ENCODE measurements at regions not wholly inside any gene's neighbourhood (a gene's known extent, or its start where the extent isn't known, plus 50 kb on each side); places are given as distances from the start of the nearest gene placed in this dataset.

DNA sequence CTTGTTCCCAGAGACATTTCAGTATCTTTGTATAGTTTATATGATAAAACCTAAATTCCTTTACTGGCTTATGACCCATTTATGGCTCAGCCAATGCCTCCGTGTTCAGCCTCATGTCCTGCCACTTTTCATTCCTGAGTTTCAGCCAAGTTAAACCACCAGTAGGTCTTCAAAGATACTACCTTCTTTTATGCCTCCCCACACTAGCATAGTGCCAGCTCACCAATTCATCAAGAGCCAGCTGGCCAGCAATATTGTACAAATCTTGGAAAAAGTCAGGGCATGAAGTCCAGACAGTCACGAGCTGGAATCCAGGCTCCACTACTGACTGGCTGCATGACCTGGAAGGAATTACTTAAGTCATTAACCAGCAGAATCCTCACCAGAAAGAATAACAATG, 446.0 kb downstream of the GPATCH2 start:
- ATAC-seq (ENCODE audit: low FRiP score): no peak
- H3K27me3 ChIP-seq (ENCODE audit: control insufficient read depth in 1 of 2, insufficient read depth in 2 of 2, low read length in 1 of 2): no peaks in the 10 kb centered on the region

DNA sequence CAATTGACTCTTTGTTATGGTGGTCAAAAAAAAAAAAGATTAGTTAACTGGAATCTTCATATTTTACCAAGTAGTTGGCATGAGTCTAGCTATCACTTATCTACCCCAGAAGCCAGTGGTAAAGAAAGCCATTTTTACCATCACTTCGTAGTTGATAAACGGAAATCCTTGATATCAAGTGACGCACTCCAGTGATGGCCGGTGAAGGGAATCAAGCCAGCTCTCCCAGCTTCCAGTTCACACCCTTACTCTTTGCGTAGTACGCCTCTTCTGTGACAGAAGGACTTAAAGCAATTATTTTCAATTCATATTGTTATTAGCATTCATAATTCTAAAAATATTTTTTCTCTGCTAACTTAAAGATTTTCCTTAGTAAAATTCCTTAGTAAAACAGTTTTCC, 447.9 kb downstream of the GPATCH2 start:
- ATAC-seq (ENCODE audit: low FRiP score) (no peak), DNase-seq (no peak)
- intact Hi-C loops (cut with DNase I): no loop called here
- H3K4me1 ChIP-seq (ENCODE audit: control insufficient read depth in 1 of 2, insufficient read depth in 2 of 2, low read length in 2 of 2): no peaks in the 10 kb centered on the region
- 85 to 91% methylated on average over 6 of the region's 6 CpGs for WGBS, 2 donors
- no peaks in the 10 kb centered on the region for H3K9me3 ChIP-seq (ENCODE audit: control insufficient read depth, low read length)
- no peak overlapping the region for H3K27ac ChIP-seq (ENCODE audit: low read depth in 1 of 2, low read length in 2 of 2)
- H3K27me3 ChIP-seq (ENCODE audit: control insufficient read depth in 1 of 2, insufficient read depth in 2 of 2, low read length in 1 of 2): no peaks in the 10 kb centered on the region
- H3K4me3 ChIP-seq (ENCODE audit: low read length in 2 of 2): no peak overlapping the region
- no peaks in the 10 kb centered on the region for H3K36me3 ChIP-seq (ENCODE audit: control insufficient read depth in 1 of 2, insufficient read depth in 2 of 2, low read length in 1 of 2)

More for the DNA sequence above, 446.0 kb downstream of the GPATCH2 start:
- no peaks in the 10 kb centered on the region for H3K4me1 ChIP-seq (ENCODE audit: control insufficient read depth in 1 of 2, insufficient read depth in 2 of 2, low read length in 2 of 2)
- H3K4me3 ChIP-seq (ENCODE audit: low read length in 2 of 2): no peak overlapping the region
- no peaks in the 10 kb centered on the region for H3K9me3 ChIP-seq (ENCODE audit: control insufficient read depth, low read length)
- H3K27ac ChIP-seq (ENCODE audit: low read depth in 1 of 2, low read length in 2 of 2): no peak overlapping the region
- DNase-seq: no peak
- H3K36me3 ChIP-seq (ENCODE audit: control insufficient read depth in 1 of 2, insufficient read depth in 2 of 2, low read length in 1 of 2): no peaks in the 10 kb centered on the region
- intact Hi-C loops (cut with DNase I): no loop called here
- 3% methylated on average over 2 of the region's 2 CpGs for WGBS, 2 donors

DNA sequence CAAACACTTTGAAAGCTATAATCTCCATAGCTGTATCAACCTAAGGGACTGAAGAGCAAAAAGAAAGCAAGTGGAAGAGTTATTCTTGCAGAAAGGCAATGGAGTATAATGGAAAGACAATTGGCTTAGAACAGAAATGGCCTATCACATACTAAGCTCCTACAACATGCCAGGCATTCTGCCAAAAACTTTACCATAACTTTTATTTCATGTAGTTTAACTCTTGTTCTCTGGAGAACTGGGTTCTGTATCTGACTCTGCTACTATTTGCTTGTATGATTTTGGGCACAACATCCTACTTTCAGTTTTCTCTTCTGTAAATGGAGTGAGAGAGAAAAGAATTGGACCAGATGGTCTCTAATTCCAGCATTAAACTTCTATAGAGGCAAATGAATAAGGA, 449.1 kb downstream of the GPATCH2 start:
- Histone ChIP-seq H3K36me3 (ENCODE audit: control insufficient read depth in 1 of 2, insufficient read depth in 2 of 2, low read length in 1 of 2) (no peaks in the 10 kb centered on the region), H3K27ac (ENCODE audit: low read depth in 1 of 2, low read length in 2 of 2) (no peak overlapping the region), H3K27me3 (ENCODE audit: control insufficient read depth in 1 of 2, insufficient read depth in 2 of 2, low read length in 1 of 2) (no peaks in the 10 kb centered on the region), H3K4me3 (ENCODE audit: low read length in 2 of 2) (no peak overlapping the region), H3K4me1 (ENCODE audit: control insufficient read depth in 1 of 2, insufficient read depth in 2 of 2, low read length in 2 of 2) (no peaks in the 10 kb centered on the region), H3K9me3 (ENCODE audit: control insufficient read depth, low read length) (no peaks in the 10 kb centered on the region)
- ATAC-seq (ENCODE audit: low FRiP score): no peak
- DNase-seq: no peak
- intact Hi-C loops (cut with DNase I): no loop called here

GRCh38 chr1:217181176-217181746, 449.6 kb downstream of the GPATCH2 start:
- intact Hi-C loops (cut with DNase I): no loop called here
- H3K9me3 ChIP-seq (ENCODE audit: control insufficient read depth, low read length): no peaks in the 10 kb centered on the region

DNA sequence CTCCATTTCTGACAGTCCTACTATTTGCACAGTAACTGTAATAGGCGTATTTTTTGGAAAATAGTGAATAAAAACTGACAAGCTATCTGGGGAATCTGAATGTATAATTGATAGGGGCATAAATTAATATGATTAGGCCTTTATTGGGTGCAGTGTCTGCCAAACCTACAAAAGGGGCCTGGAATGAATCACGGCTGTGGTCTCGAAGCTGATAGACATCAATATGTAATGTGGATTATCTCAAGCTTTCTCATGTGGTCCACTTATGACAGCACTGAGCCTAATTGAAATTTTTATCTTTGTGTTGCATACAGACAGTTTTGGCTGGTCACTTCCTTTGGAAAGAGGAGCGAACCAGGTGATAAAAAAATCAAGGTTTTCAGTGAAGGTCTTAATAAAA, 450.4 kb downstream of the GPATCH2 start:
- DNase-seq (no peak), ATAC-seq (ENCODE audit: low FRiP score) (no peak)
- Histone ChIP-seq H3K9me3 (ENCODE audit: control insufficient read depth, low read length) (no peaks in the 10 kb centered on the region), H3K4me1 (ENCODE audit: control insufficient read depth in 1 of 2, insufficient read depth in 2 of 2, low read length in 2 of 2) (no peaks in the 10 kb centered on the region), H3K36me3 (ENCODE audit: control insufficient read depth in 1 of 2, insufficient read depth in 2 of 2, low read length in 1 of 2) (no peaks in the 10 kb centered on the region), H3K27me3 (ENCODE audit: control insufficient read depth in 1 of 2, insufficient read depth in 2 of 2, low read length in 1 of 2) (no peaks in the 10 kb centered on the region), H3K27ac (ENCODE audit: low read depth in 1 of 2, low read length in 2 of 2) (no peak overlapping the region), H3K4me3 (ENCODE audit: low read length in 2 of 2) (no peak overlapping the region)
- intact Hi-C loops (cut with DNase I): no loop called here
- WGBS, 2 donors: 91 to 92% methylated on average over 4 of the region's 4 CpGs

More at GRCh38 chr1:217181176-217181746, 449.6 kb downstream of the GPATCH2 start:
- WGBS, 2 donors: 59 to 61% methylated on average over 3 of the region's 3 CpGs
- Histone ChIP-seq H3K27ac (ENCODE audit: low read depth in 1 of 2, low read length in 2 of 2) (no peak overlapping the region), H3K4me1 (ENCODE audit: control insufficient read depth in 1 of 2, insufficient read depth in 2 of 2, low read length in 2 of 2) (no peaks in the 10 kb centered on the region), H3K4me3 (ENCODE audit: low read length in 2 of 2) (no peak overlapping the region), H3K36me3 (ENCODE audit: control insufficient read depth in 1 of 2, insufficient read depth in 2 of 2, low read length in 1 of 2) (no peaks in the 10 kb centered on the region), H3K27me3 (ENCODE audit: control insufficient read depth in 1 of 2, insufficient read depth in 2 of 2, low read length in 1 of 2) (no peaks in the 10 kb centered on the region)
- ATAC-seq (ENCODE audit: low FRiP score) (no peak), DNase-seq (no peak)

- Histone ChIP-seq H3K4me3 (ENCODE audit: low read length in 2 of 2) (no peak overlapping the region), H3K36me3 (ENCODE audit: control insufficient read depth in 1 of 2, insufficient read depth in 2 of 2, low read length in 1 of 2) (no peaks in the 10 kb centered on the region), H3K9me3 (ENCODE audit: control insufficient read depth, low read length) (no peaks in the 10 kb centered on the region), H3K4me1 (ENCODE audit: control insufficient read depth in 1 of 2, insufficient read depth in 2 of 2, low read length in 2 of 2) (no peaks in the 10 kb centered on the region), H3K27me3 (ENCODE audit: control insufficient read depth in 1 of 2, insufficient read depth in 2 of 2, low read length in 1 of 2) (no peaks in the 10 kb centered on the region), H3K27ac (ENCODE audit: low read depth in 1 of 2, low read length in 2 of 2) (no peak overlapping the region)
- DNase-seq: no peak
- 90 to 92% methylated on average over 4 of the region's 4 CpGs for WGBS, 2 donors
- intact Hi-C loops (cut with DNase I): no loop called here
- ATAC-seq (ENCODE audit: low FRiP score): no peak
Measured at GRCh38 chr1:217164403-217164802, 441.2 kb upstream of the ESRRG start.

DNA sequence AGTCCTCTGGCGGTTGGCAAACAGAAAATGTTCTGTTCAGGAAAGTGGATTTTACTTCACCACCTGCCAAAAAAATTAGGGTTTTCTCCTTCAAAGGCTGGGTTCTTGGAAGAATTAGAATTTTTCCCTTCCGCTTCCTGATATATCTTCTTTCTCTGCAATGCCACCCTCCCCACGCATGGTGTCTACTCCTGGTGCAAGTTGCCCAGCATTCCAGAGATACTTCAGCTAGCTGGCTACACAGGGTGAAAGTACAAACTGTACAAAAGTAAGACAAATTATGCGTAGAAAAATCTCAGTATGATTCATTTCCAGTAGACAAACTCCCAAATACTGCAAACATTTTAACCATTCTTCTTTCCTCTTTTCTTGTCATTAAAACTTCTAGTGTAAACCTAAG, 430.1 kb upstream of the ESRRG start:
- H3K27me3 ChIP-seq (ENCODE audit: control insufficient read depth in 1 of 2, insufficient read depth in 2 of 2, low read length in 1 of 2): no peaks in the 10 kb centered on the region
- WGBS, 2 donors: 26% methylated on average over 4 of the region's 4 CpGs
- H3K4me3 ChIP-seq (ENCODE audit: low read length in 2 of 2): no peak overlapping the region
- no peaks in the 10 kb centered on the region for H3K36me3 ChIP-seq (ENCODE audit: control insufficient read depth in 1 of 2, insufficient read depth in 2 of 2, low read length in 1 of 2)
- peaks cover 0 to 3% of the 10 kb centered on the region in 2 donors for H3K4me1 ChIP-seq (ENCODE audit: control insufficient read depth in 1 of 2, insufficient read depth in 2 of 2, low read length in 2 of 2)
- H3K9me3 ChIP-seq (ENCODE audit: control insufficient read depth, low read length): no peaks in the 10 kb centered on the region
- DNase-seq (no peak), ATAC-seq (ENCODE audit: low FRiP score) (no peak)
- intact Hi-C loops (cut with DNase I): no loop called here
- no peak overlapping the region for H3K27ac ChIP-seq (ENCODE audit: low read depth in 1 of 2, low read length in 2 of 2)

DNA sequence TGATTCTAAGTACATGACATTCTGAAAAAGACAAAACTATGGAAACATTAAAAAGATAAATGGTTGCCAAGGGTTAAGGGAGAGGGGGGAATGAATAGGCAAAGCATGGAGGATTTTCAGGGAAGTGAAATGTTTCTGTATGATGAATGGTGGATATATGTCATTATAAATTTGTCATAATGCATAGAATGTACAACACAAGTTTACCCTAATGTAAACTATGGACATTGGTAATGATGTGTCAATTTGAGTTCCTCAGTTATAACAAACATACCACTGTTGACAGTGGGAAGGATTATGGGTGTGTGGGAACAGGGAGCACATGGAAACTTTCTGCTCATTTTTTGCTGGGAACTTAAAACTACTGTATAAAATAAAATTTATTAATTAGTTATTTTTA, 427.1 kb upstream of the ESRRG start:
- intact Hi-C loops (cut with DNase I): no loop called here
- H3K27me3 ChIP-seq (ENCODE audit: control insufficient read depth in 1 of 2, insufficient read depth in 2 of 2, low read length in 1 of 2): no peaks in the 10 kb centered on the region
- ATAC-seq (ENCODE audit: low FRiP score) (no peak), DNase-seq (no peak)
- H3K4me1 ChIP-seq (ENCODE audit: control insufficient read depth in 1 of 2, insufficient read depth in 2 of 2, low read length in 2 of 2): peaks cover 0 to 3% of the 10 kb centered on the region in 2 donors
- no peaks in the 10 kb centered on the region for H3K36me3 ChIP-seq (ENCODE audit: control insufficient read depth in 1 of 2, insufficient read depth in 2 of 2, low read length in 1 of 2)
- H3K4me3 ChIP-seq (ENCODE audit: low read length in 2 of 2): no peak overlapping the region
- H3K27ac ChIP-seq (ENCODE audit: low read depth in 1 of 2, low read length in 2 of 2): no peak overlapping the region
- H3K9me3 ChIP-seq (ENCODE audit: control insufficient read depth, low read length): no peaks in the 10 kb centered on the region

DNA sequence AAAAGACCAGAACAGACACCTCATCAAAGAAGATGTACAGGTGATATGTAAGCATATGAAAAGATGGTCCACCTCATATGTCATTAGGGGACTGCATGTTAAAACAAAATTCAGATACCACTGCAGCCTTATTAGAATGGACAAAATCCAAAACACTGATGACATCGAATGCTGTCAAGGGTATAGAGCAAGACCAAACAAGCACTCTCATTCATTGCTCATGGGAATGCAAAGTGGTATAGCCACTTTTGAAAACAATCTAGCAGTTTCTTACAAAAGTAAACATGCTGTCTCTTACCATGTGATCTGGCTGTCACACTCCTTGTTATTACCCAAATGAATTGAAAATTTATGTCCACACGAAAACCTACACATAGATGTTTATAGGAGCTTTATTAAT, 426.6 kb upstream of the ESRRG start:
- intact Hi-C loops (cut with DNase I): no loop called here
- Histone ChIP-seq H3K4me3 (ENCODE audit: low read length in 2 of 2) (no peak overlapping the region), H3K27ac (ENCODE audit: low read depth in 1 of 2, low read length in 2 of 2) (no peak overlapping the region), H3K4me1 (ENCODE audit: control insufficient read depth in 1 of 2, insufficient read depth in 2 of 2, low read length in 2 of 2) (peaks cover 0 to 3% of the 10 kb centered on the region in 2 donors), H3K9me3 (ENCODE audit: control insufficient read depth, low read length) (no peaks in the 10 kb centered on the region), H3K27me3 (ENCODE audit: control insufficient read depth in 1 of 2, insufficient read depth in 2 of 2, low read length in 1 of 2) (no peaks in the 10 kb centered on the region), H3K36me3 (ENCODE audit: control insufficient read depth in 1 of 2, insufficient read depth in 2 of 2, low read length in 1 of 2) (no peaks in the 10 kb centered on the region)
- DNase-seq (no peak), ATAC-seq (ENCODE audit: low FRiP score) (no peak)
- WGBS, 2 donors: 72 to 75% methylated on average over 2 of the region's 2 CpGs

Measured in aorta (tissue), 5 donors.